Midbrain (tissue), 1 donor: ENCODE measurements at regions not wholly inside any gene's neighbourhood (a gene's known extent, or its start where the extent isn't known, plus 50 kb on each side); places are given as distances from the start of the nearest gene placed in this dataset.
"Not testable (repeated sequence)": the region's sequence is repeated elsewhere in the genome, so short reads cannot be mapped to it uniquely, and the experiment has no call there.

Experiments used
- DNase-seq: peaks from one replicate; lab custom pipeline; 2025; lab: John Stamatoyannopoulos, UW

- no peak for DNase-seq
Measured at GRCh38 chr9:88816141-88816540, 175.1 kb upstream of the S1PR3 start.

GRCh38 chr9:88816591-88816990 is 174.7 kb upstream of the S1PR3 start:
- no peak for DNase-seq

GRCh38 chr9:88817628-88818027 is 173.6 kb upstream of the S1PR3 start:
- DNase-seq = no peak

GRCh38 chr9:88818495-88819201 is 172.6 kb upstream of the S1PR3 start:
- no peak for DNase-seq

- DNase-seq = no peak
Measured at GRCh38 chr9:88819476-88819875, 171.8 kb upstream of the S1PR3 start.

GRCh38 chr9:88820055-88820454 is 171.2 kb upstream of the S1PR3 start:
- DNase-seq = no peak

GRCh38 chr9:88821033-88821745 is 170.1 kb upstream of the S1PR3 start:
- DNase-seq = no peak

GRCh38 chr9:88821746-88822106 is 169.5 kb upstream of the S1PR3 start:
- DNase-seq = no peak

- no peak for DNase-seq
Measured at GRCh38 chr9:88824711-88825110, 166.6 kb upstream of the S1PR3 start.

GRCh38 chr9:88826181-88826580 is 165.1 kb upstream of the S1PR3 start:
- DNase-seq = no peak

GRCh38 chr9:88826771-88827181 is 164.5 kb upstream of the S1PR3 start:
- no peak for DNase-seq

- no peak for DNase-seq
Measured at GRCh38 chr9:88828018-88828417, 163.2 kb upstream of the S1PR3 start.

- no peak for DNase-seq
Measured at GRCh38 chr9:88828492-88828974, 162.7 kb upstream of the S1PR3 start.

GRCh38 chr9:88829276-88829675 is 162.0 kb upstream of the S1PR3 start:
- DNase-seq = no peak

GRCh38 chr9:88831713-88832407 is 159.4 kb upstream of the S1PR3 start:
- DNase-seq = no peak

- DNase-seq = no peak
Measured at GRCh38 chr9:88833946-88834345, 157.3 kb upstream of the S1PR3 start.

- DNase-seq = no peak
Measured at GRCh38 chr9:88835038-88835466, 156.2 kb upstream of the S1PR3 start.

GRCh38 chr9:88835772-88836171 is 155.5 kb upstream of the S1PR3 start:
- no peak for DNase-seq

GRCh38 chr9:88837731-88838130 is 153.5 kb upstream of the S1PR3 start:
- DNase-seq = no peak

- DNase-seq = not testable (repeated sequence)
Measured at GRCh38 chr9:88849878-88850277, 141.4 kb upstream of the S1PR3 start.

- DNase-seq = no peak
Measured at GRCh38 chr9:88852794-88853193, 138.5 kb upstream of the S1PR3 start.

GRCh38 chr9:88870627-88871026 is 120.6 kb upstream of the S1PR3 start:
- no peak for DNase-seq

- no peak for DNase-seq
Measured at GRCh38 chr9:88871669-88872068, 119.6 kb upstream of the S1PR3 start.
